SK-N-SH (cell line): ENCODE measurements at regions not wholly inside any gene's neighbourhood (a gene's known extent, or its start where the extent isn't known, plus 50 kb on each side); places are given as distances from the start of the nearest gene placed in this dataset.

Experiments used
- CTCF ChIP-seq: fragments of 200-600 bp; sonication (generic); IDR thresholded peaks from 2 replicates; pipeline ENCODE4 v1.6.1; 2017; ENCODE audit warnings: antibody characterized with exemption, mild to moderate bottlenecking, moderate library complexity
- EP300 ChIP-seq, 2 experiments: IDR thresholded peaks; 2 replicates each; pipeline versions ENCODE4 v1.4.0 to v1.6.1; 2012; ENCODE audit warnings: borderline replicate concordance in 1 of 2, low read depth in 1 of 2, low read length in 1 of 2
- RAD21 ChIP-seq: IDR thresholded peaks from 2 replicates; pipeline ENCODE4 v1.6.1; 2012; ENCODE audit warnings: mild to moderate bottlenecking, low read length

GRCh38 chr11:72511393-72512047, 77.2 kb upstream of the CLPB start:
- TF ChIP-seq CTCF: no peak
- no peak for TF ChIP-seq RAD21
- no peak for TF ChIP-seq EP300 (IDR thresholded peaks at IDR 0.05; ENCODE audit: borderline replicate concordance in 1 of 2, low read depth in 1 of 2, low read length in 1 of 2)
